GM21526 (cell line): ENCODE measurements at regions not wholly inside any gene's neighbourhood (a gene's known extent, or its start where the extent isn't known, plus 50 kb on each side); places are given as distances from the start of the nearest gene placed in this dataset.
"Not testable (repeated sequence)": the region's sequence is repeated elsewhere in the genome, so short reads cannot be mapped to it uniquely, and the experiment has no call there.

Experiments used
- ATAC-seq: cut with Tn5 transposase; IDR thresholded peaks from one replicate; pipeline ENCODE4 v1.9.1; 2021; ENCODE audit warnings: moderate library complexity; ENCODE audit not compliant: unreplicated experiment, low FRiP score

- no peak for ATAC-seq
Observed at GRCh38 chr7:114183311-114184088, 231.1 kb upstream of the FOXP2 start.

DNA sequence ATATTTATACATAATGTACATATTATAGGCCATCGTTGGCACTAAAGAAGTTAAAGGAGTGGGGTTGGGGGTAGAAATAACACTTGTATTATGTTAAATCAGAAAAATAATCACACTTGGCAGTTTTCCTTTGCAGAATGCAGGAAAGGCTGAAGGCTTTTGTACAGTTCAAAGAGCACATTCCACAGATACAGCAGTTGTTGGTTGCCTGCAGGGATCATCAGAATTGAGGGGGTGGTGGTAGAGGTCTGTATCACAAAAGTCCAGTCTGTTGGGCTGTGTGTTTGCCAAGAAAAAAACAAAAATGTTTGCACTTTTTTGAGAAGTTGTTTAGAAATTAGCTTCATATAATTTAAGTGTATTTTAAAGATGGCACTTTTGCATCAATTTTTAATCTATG lies 231.8 kb upstream of the FOXP2 start:
- ATAC-seq, result no peak

- no peak for ATAC-seq
Observed at GRCh38 chr7:114181280-114181679, 233.3 kb upstream of the FOXP2 start.

DNA sequence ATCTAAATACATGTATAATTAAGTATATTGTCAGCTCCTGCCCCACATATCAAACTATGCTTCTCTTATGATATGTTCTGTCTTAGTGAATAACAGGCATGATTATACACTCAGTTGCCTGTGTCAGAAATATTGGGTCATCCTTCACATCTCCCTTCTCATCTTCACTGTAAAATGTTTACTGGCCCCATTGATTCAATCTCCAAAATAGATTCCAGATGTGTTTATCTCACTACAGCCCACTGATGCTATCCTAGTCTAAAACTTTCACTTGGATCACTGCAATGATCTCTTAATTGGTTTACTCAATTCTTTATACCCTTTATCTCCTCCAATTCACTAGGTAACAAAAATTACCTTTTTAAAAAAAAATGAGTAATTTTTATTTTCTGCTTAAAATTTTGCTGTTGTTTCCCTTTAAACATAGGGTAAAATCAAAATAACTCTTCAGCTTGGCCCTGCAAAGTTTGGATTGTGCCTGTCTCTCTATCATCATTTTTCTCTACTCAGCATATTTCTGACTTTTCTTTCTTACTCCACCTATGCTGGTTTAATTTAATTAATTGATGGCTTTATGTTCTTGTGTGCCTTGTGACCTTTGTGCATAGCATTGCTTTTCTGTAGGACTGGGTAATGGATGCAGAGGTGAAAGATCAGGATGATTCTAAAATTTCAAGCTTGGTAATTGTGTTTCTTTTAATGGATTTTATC lies 233.9 kb upstream of the FOXP2 start:
- ATAC-seq, result no peak

- no peak for ATAC-seq
Observed at GRCh38 chr7:114175125-114175524, 239.5 kb upstream of the FOXP2 start.

DNA sequence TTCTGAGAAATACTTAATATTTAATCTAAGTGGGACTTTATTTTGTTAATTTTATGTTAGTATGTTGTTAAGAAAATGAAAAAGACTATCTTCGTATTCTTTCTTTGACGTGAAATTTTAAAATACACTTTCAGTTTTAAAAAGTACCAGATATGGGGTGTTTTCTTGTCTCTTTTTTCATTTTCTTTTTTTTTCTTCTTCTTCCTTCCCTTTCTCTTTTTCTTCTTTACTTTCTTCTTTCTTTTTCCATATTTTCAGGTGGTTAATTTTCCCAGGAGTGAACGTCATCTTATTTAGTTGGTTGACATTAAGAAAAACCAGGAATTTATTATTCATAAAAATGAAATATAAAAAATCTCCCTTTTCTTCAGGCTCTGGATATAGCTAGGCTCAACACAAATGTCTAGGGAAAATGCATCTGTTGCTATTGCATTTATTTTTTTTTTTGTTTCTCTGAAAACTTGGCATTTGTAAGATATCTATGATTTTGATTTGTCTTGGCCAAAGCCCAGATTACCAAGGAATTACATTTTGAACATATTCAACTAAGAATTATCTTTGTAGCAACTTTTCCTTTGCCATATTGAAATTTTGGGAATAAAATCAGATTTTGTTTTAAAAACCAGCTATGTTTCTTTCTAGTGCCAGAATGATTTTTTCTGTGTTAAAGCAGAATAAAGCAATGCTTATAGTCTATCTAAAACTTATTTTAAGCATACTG lies 241.3 kb upstream of the FOXP2 start:
- no peak for ATAC-seq

GRCh38 chr7:114169389-114169788 lies 245.2 kb upstream of the FOXP2 start:
- ATAC-seq, result not testable (repeated sequence)

GRCh38 chr7:114160925-114161324 lies 242.1 kb upstream of the PPP1R3A start:
- no peak for ATAC-seq

DNA sequence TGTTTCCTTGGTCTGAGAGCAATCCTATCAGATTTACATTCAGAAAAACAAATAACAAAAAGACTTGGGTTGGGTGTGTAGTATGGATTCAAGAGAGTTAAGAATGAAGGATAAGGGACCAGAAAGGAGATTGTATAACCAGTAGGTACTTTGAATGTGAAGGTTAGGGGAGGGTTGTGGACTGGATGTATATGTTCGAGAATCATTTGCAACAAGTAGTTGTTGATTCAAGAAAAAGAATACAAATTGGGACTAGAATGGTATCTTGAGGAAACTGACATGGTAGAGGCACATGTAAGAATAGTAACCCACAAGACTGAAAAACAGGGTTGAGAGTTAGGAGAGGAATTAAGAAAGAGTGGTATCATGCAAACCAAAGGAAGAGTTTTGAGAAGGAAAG lies 240.0 kb upstream of the PPP1R3A start:
- no peak for ATAC-seq

GRCh38 chr7:114158275-114158674 lies 239.5 kb upstream of the PPP1R3A start:
- no peak for ATAC-seq

DNA sequence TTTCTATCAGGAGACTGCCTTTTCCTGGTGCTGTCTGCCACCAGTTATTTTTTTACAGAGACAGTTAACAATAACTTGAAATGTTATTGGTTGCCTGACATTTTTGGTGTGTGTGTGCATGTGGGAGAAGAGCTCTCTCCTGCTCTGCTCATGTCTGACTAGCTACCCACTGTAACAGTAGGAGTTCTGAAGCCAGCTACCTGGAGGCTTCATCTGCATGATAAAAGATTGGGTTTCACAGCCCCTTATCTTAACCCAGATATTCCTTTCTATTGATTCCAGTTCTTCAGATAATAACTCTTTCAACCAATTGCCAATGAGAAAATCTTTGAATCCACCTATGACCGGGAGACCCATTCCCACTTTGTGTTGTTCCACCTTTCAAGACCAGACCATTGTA lies 237.4 kb upstream of the PPP1R3A start:
- ATAC-seq, result no peak

GRCh38 chr7:114155116-114156110 lies 236.6 kb upstream of the PPP1R3A start:
- no peak for ATAC-seq

DNA sequence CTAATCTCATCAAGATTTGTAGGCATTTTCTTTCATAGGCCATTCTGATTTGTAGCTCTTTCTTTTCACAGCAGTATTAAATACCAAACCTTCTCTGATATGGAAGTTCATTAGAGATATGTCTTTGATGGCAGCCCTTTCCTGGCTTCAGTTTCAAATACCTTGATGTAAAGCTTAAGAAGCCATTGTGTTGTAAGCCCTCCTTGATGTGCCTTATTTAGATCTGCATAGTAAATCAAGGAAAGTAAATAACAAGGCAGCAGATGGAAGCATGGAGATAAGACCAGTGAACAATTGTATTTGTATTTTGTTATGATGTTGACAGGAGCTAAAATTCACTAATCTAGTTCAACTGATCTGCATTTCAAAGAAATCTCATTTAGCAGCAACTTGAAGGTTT lies 234.9 kb upstream of the PPP1R3A start:
- no peak for ATAC-seq

- no peak for ATAC-seq
Observed at GRCh38 chr7:114152314-114152938, 233.6 kb upstream of the PPP1R3A start.

DNA sequence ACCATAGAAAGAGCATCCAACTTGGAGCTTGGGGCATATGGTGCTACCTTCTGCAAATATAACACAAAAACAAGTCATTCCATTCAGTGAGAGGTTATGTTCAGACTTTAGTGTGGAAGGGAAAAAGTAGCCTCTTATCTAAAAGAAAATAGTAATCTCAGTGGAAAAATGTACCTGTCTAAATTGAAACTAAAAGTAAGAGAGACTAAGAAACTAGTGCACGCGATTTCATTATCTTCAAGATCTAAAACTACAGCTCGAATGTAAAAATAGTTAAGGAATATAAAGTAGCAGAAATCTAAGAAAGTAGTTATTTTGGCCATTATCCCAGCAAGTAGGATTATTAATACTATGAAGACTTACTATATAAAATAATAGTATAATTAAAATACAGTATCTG lies 233.0 kb upstream of the PPP1R3A start:
- no peak for ATAC-seq

DNA sequence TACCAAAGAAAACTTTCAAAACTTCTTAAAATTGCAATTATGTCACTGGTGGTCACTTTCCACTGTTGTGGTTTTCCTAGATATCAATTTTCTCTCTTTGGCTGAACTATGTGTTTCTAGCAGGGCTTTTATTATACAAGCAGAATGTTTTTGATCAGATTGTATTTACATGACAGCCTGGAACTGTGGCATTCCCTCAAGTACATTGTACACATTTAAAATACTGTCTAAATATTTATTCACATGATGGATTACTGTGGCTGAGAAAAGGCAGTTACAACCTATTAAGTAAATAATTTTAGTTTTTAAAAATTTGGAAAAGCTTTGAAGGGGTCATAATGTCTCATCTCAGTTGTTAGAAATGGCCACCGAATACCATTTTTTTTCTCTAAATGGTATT lies 231.9 kb upstream of the PPP1R3A start:
- no peak for ATAC-seq

- no peak for ATAC-seq
Observed at GRCh38 chr7:114148779-114149178, 230.0 kb upstream of the PPP1R3A start.

- no peak for ATAC-seq
Observed at GRCh38 chr7:114141415-114141814, 222.6 kb upstream of the PPP1R3A start.

DNA sequence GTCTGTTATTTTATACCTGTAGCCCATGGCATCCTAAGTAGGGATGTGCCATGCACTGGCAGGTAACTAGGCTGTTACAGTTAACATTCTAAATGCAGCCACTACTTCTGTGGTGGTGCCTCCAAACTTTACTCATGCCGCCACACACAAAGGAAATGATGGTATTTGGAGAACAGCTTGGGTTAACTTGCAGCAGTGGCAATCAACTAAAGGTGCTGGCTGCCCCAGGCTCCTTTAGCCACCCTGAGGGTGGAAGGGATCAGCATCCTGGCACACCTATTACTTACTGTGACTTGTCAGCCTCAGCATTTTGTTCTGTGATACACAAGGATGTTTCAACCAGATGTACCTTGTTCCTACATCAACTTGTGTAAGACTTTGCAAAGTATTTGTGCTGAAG lies 221.8 kb upstream of the PPP1R3A start:
- ATAC-seq, result no peak

DNA sequence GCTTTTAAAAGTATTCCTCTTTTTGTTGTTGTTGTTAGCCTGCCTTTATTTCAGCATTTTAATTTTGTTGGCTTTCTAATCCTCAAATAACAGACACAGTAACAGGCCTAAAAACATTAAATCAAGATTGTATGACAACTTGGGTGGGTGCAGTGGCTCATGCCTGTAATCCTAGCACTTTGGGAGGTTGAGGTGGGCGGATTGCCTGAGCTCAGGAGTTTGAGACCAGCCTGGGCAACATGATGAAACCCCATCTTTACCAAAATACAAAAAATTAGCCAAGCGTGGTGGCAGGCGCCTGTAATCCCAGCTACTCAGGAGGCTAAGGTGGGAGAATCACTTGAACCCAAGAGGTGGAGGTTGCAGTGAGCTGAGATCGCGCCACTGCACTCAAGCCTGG lies 220.9 kb upstream of the PPP1R3A start:
- not testable (repeated sequence) for ATAC-seq
